MM.1S (cell line): ENCODE measurements at regions not wholly inside any gene's neighbourhood (a gene's known extent, or its start where the extent isn't known, plus 50 kb on each side); places are given as distances from the start of the nearest gene placed in this dataset.

ENCODE experiments used
- DNase-seq: peaks from one replicate; pipeline ENCODE4 v3.0.0-alpha.2; 2015
- H2AFZ ChIP-seq: fragments of 300-600 bp; sonication (generic); 2 replicates; pipeline ENCODE4 v1.6.0; 2016; ENCODE audit warnings: antibody characterized with exemption, low read length
- H3F3A ChIP-seq: fragments of 300-600 bp; sonication (generic); 2 replicates; pipeline ENCODE4 v1.6.1; 2016; ENCODE audit warnings: mild to moderate bottlenecking, antibody characterized with exemption, low read length, moderate library complexity, mixed read lengths; ENCODE audit not compliant: insufficient read depth
- H3K27ac ChIP-seq: fragments of 300-600 bp; sonication (generic); 2 replicates; pipeline ENCODE4 v1.5.1; 2016; ENCODE audit warnings: mild to moderate bottlenecking, low read length
- H3K27me3 ChIP-seq: fragments of 300-600 bp; sonication (generic); replicated peaks from 2 replicates; pipeline ENCODE4 v1.6.0; 2016; ENCODE audit warnings: low read length; ENCODE audit not compliant: insufficient read depth
- H3K36me3 ChIP-seq: fragments of 300-600 bp; sonication (generic); replicated peaks from 2 replicates; pipeline ENCODE4 v1.6.1; 2016; ENCODE audit warnings: mild to moderate bottlenecking, low read length, mixed read lengths; ENCODE audit not compliant: insufficient read depth
- H3K4me1 ChIP-seq: fragments of 300-600 bp; sonication (generic); 2 replicates; pipeline ENCODE4 v1.6.1; 2016; ENCODE audit warnings: low read length, mixed read lengths
- H3K4me2 ChIP-seq: fragments of 300-600 bp; sonication (generic); 2 replicates; pipeline ENCODE4 v1.6.0; 2016; ENCODE audit warnings: low read depth, low read length
- H3K4me3 ChIP-seq: fragments of 300-600 bp; sonication (generic); 2 replicates; pipeline ENCODE4 v1.5.1; 2016; ENCODE audit warnings: low read length, mixed read lengths
- H3K79me2 ChIP-seq: fragments of 300-600 bp; sonication (generic); 2 replicates; pipeline ENCODE4 v1.6.1; 2016; ENCODE audit warnings: mixed run types, low read length, mixed read lengths
- H3K9ac ChIP-seq: fragments of 300-600 bp; sonication (generic); 2 replicates; pipeline ENCODE4 v1.6.1; 2016; ENCODE audit warnings: low read length, mixed read lengths
- H3K9me2 ChIP-seq: fragments of 300-600 bp; sonication (generic); replicated peaks from 2 replicates; pipeline ENCODE4 v1.6.1; 2016; ENCODE audit warnings: mild to moderate bottlenecking, low read length, mixed read lengths; ENCODE audit not compliant: insufficient read depth
- H3K9me3 ChIP-seq: fragments of 300-600 bp; sonication (generic); replicated peaks from 2 replicates; pipeline ENCODE4 v1.6.1; 2016; ENCODE audit warnings: mild to moderate bottlenecking, low read length, mixed read lengths; ENCODE audit not compliant: insufficient read depth
- H4K20me1 ChIP-seq: fragments of 300-600 bp; sonication (generic); 2 replicates; pipeline ENCODE4 v1.6.1; 2016; ENCODE audit warnings: mild to moderate bottlenecking, low read length, moderate library complexity, mixed read lengths; ENCODE audit not compliant: insufficient read depth
- EZH2 ChIP-seq: fragments of 300-600 bp; sonication (generic); optimal IDR thresholded peaks from 2 replicates; pipeline ENCODE3; 2017; ENCODE audit warnings: low read depth, mild to moderate bottlenecking, antibody characterized with exemption, low read length, mixed read lengths
- EZH2phosphoT487 ChIP-seq: fragments of 300-600 bp; sonication (generic); IDR thresholded peaks from 2 replicates; pipeline ENCODE4 v1.6.1; 2018; ENCODE audit warnings: antibody characterized with exemption, low read length
- TF ChIP-seq, protein P1 (sequence below): fragments of 300-600 bp; sonication (generic); IDR thresholded peaks from 2 replicates; pipeline ENCODE4 v1.5.1; 2016; ENCODE audit warnings: antibody characterized with exemption, low read length, mixed read lengths

DNA sequence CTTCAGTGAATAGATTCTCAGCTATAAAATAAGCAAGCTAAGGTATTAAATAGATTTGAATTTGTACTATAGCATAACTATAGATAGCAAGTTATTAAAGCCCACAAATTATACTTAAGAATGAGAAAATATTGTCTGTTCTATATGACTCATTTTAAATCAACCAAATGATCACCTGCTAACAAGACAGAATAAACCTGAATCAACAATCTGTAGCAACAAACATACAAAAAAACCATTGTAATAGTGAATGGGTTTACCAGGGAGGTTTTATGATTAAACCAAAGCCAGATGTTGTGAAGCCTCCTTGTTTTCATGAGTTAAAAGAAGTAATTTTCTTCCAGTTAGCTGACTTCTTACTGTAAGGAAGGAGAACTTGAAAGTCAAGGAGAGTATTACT is 71.9 kb upstream of the HTR1B start:
- Histone ChIP-seq H3K79me2 (no peaks in the 10 kb centered on the region), H4K20me1 (no peaks in the 10 kb centered on the region), H3K9me2 (no peaks in the 10 kb centered on the region), H2AFZ (no peak overlapping the region), H3K9me3 (no peaks in the 10 kb centered on the region), H3F3A (no peaks in the 10 kb centered on the region), H3K4me3 (no peak overlapping the region), H3K4me2 (no peak overlapping the region), H3K27me3 (no peaks in the 10 kb centered on the region), H3K9ac (no peak overlapping the region), H3K4me1 (no peaks in the 10 kb centered on the region), H3K27ac (no peak overlapping the region), H3K36me3 (no peaks in the 10 kb centered on the region)
- DNase-seq = no peak
- no peak for TF ChIP-seq EZH2
- TF ChIP-seq EZH2phosphoT487 = no peak

DNA sequence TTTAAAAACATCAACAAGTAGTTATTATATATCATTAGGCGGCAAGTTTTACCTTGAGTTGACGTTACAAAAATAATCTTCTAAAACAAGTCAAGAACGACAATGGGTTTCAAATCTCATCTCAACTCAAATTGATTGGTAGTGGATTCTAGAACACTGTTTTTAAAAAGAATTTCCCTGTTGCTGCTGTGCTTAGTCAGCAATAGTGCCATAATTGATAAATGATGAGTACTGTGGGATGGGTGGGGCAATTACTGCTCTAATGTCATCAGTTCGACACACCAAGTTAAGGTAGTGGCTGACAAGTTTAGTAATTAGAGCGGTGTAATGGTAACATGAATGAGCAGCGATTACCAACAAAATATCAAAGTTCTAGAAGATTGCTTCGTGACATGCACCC is 73.4 kb upstream of the HTR1B start:
- TF ChIP-seq, protein P1, sequence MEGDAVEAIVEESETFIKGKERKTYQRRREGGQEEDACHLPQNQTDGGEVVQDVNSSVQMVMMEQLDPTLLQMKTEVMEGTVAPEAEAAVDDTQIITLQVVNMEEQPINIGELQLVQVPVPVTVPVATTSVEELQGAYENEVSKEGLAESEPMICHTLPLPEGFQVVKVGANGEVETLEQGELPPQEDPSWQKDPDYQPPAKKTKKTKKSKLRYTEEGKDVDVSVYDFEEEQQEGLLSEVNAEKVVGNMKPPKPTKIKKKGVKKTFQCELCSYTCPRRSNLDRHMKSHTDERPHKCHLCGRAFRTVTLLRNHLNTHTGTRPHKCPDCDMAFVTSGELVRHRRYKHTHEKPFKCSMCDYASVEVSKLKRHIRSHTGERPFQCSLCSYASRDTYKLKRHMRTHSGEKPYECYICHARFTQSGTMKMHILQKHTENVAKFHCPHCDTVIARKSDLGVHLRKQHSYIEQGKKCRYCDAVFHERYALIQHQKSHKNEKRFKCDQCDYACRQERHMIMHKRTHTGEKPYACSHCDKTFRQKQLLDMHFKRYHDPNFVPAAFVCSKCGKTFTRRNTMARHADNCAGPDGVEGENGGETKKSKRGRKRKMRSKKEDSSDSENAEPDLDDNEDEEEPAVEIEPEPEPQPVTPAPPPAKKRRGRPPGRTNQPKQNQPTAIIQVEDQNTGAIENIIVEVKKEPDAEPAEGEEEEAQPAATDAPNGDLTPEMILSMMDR = no peak
- no peak for TF ChIP-seq EZH2
- TF ChIP-seq EZH2phosphoT487 = no peak
- Histone ChIP-seq H3K9me2 (no peaks in the 10 kb centered on the region), H2AFZ (no peak overlapping the region)

DNA sequence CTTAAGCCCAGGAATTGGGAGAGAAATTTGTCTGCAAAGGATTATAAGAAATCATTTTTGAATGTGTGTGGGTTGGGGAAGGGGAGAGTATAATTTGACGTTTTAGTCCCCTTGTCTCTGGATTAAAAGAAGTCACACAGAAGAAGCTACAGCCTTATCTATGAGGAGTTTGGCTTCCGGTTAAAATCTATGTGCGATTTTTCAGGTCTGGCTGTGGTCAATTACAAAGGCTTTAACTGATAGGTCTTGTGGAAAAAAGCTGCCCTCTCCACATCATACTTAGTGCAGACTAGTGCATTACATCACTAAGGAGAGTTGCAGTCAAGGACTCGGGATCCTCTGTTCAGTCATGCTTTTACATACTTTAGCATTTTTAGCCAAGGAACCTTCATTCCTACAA is 80.3 kb upstream of the HTR1B start:
- Histone ChIP-seq H2AFZ (no peak overlapping the region), H3K4me2 (no peak overlapping the region), H3K27me3 (no peaks in the 10 kb centered on the region), H3K9me3 (no peaks in the 10 kb centered on the region), H3K27ac (no peak overlapping the region), H4K20me1 (no peaks in the 10 kb centered on the region), H3F3A (no peaks in the 10 kb centered on the region), H3K4me1 (no peaks in the 10 kb centered on the region), H3K9me2 (no peaks in the 10 kb centered on the region), H3K79me2 (no peaks in the 10 kb centered on the region), H3K9ac (no peak overlapping the region), H3K36me3 (no peaks in the 10 kb centered on the region), H3K4me3 (no peak overlapping the region)
- DNase-seq = no peak
- TF ChIP-seq EZH2 (no peak), EZH2phosphoT487 (no peak)
- TF ChIP-seq, protein P1 = no peak

More for the DNA sequence above, 73.4 kb upstream of the HTR1B start:
- H3K9me3 ChIP-seq = no peaks in the 10 kb centered on the region
- no peaks in the 10 kb centered on the region for H3K36me3 ChIP-seq
- no peaks in the 10 kb centered on the region for H3K79me2 ChIP-seq
- H3K27ac ChIP-seq = no peak overlapping the region
- H3K4me1 ChIP-seq = no peaks in the 10 kb centered on the region
- H3F3A ChIP-seq = no peaks in the 10 kb centered on the region
- no peak overlapping the region for H3K4me2 ChIP-seq
- H3K9ac ChIP-seq = no peak overlapping the region
- no peak for DNase-seq
- no peaks in the 10 kb centered on the region for H3K27me3 ChIP-seq
- no peaks in the 10 kb centered on the region for H4K20me1 ChIP-seq
- no peak overlapping the region for H3K4me3 ChIP-seq

DNA sequence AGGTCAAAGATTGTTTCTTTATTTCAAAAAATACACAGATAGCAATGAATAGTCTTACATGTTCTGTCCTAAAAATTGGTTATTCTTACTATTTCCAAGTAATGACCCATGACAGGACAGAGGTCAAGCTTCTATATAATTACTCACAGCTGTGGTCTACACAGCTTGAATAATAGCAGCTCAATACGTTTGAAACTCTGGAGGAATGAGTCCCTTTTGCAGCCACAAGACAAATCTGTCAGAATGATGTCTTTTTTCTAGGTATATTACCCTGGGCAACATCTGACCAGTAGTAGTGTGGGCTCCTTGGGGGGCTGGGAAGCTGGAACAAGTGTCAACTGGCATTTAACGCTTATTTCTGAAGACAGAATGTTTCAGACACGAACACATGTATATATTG is 84.9 kb upstream of the HTR1B start:
- H3F3A ChIP-seq = no peaks in the 10 kb centered on the region
- H3K9me3 ChIP-seq = no peaks in the 10 kb centered on the region
- no peaks in the 10 kb centered on the region for H3K27me3 ChIP-seq
- H3K27ac ChIP-seq = peak overlapping the region; percentile 58
- TF ChIP-seq, protein P1 = no peak
- TF ChIP-seq EZH2phosphoT487 (no peak), EZH2 (no peak)
- H4K20me1 ChIP-seq = no peaks in the 10 kb centered on the region
- no peaks in the 10 kb centered on the region for H3K36me3 ChIP-seq
- DNase-seq = peak; percentile 6
- H3K4me1 ChIP-seq = no peaks in the 10 kb centered on the region
- peak overlapping the region; percentile 21; the same call in 1 of the 2 replicates for H2AFZ ChIP-seq
- H3K9ac ChIP-seq = no peak overlapping the region; the same call in 1 of the 2 replicates
- H3K4me2 ChIP-seq = peak overlapping the region; percentile 50; the same call in 1 of the 2 replicates
- H3K4me3 ChIP-seq = peak overlapping the region; percentile 21; the same call in 1 of the 2 replicates
- no peaks in the 10 kb centered on the region for H3K9me2 ChIP-seq
- H3K79me2 ChIP-seq = no peaks in the 10 kb centered on the region
